OCI-LY7 (cell line): ENCODE measurements at regions not wholly inside any gene's neighbourhood (a gene's known extent, or its start where the extent isn't known, plus 50 kb on each side); places are given as distances from the start of the nearest gene placed in this dataset.
"Not testable (repeated sequence)": the region's sequence is repeated elsewhere in the genome, so short reads cannot be mapped to it uniquely, and the experiment has no call there.

Experiments
- BruUV-seq: library from RNA; stranded (reverse); fragments of 400-500 nt; replicated peaks from 2 replicates; lab custom pipeline; 2021; lab: Mats Ljungman, UMichigan
- CTCF ChIA-PET: fragments of 300-600 bp; sonication (Branson Sonifier 250); formaldehyde crosslinking; loops from one replicate; lab custom pipeline; 2022; ENCODE audit warnings: antibody characterized with exemption; ENCODE audit not compliant: unreplicated experiment; lab: Charles Lee
- POLR2A ChIA-PET: fragments of 300-600 bp; sonication (Branson Sonifier 250); formaldehyde crosslinking; loops from one replicate; lab custom pipeline; 2022; ENCODE audit warnings: antibody characterized with exemption; lab: Charles Lee
- DNase-seq: peaks from one replicate; pipeline ENCODE4 v3.0.0-alpha.2; 2015; ENCODE audit warnings: low spot score
- H2AFZ ChIP-seq: fragments of 200-600 bp; sonication (generic), shearing (Covaris generic); 2 replicates; pipeline ENCODE4 v1.6.1; 2014; ENCODE audit warnings: mild to moderate bottlenecking, antibody characterized with exemption, low read length, moderate library complexity
- H3K27ac ChIP-seq: fragments of 200-600 bp; sonication (generic); 2 replicates; pipeline ENCODE4 v1.5.1; 2014; ENCODE audit warnings: mixed run types, low read depth, mild to moderate bottlenecking, moderate library complexity, low read length, inconsistent platforms; ENCODE audit not compliant: poor library complexity, severe bottlenecking
- H3K36me3 ChIP-seq: fragments of 200-600 bp; sonication (generic); 2 replicates; pipeline ENCODE4 v1.6.1; 2014; ENCODE audit warnings: mild to moderate bottlenecking, antibody characterized with exemption, low read length, moderate library complexity, mixed read lengths; ENCODE audit not compliant: insufficient read depth
- H3K4me1 ChIP-seq: fragments of 200-600 bp; sonication (generic); 2 replicates; pipeline ENCODE4 v1.5.1; 2014; ENCODE audit warnings: mild to moderate bottlenecking, low read length; ENCODE audit not compliant: insufficient read depth, poor library complexity, severe bottlenecking
- H3K4me2 ChIP-seq: fragments of 200-600 bp; sonication (generic); 2 replicates; pipeline ENCODE4 v1.6.1; 2014; ENCODE audit warnings: mild to moderate bottlenecking, low read length
- H3K4me3 ChIP-seq: fragments of 200-600 bp; sonication (generic); 2 replicates; pipeline ENCODE4 v1.5.1; 2014; ENCODE audit warnings: mild to moderate bottlenecking, low read depth, low read length; ENCODE audit not compliant: poor library complexity, severe bottlenecking
- H3K79me2 ChIP-seq: fragments of 200-600 bp; sonication (generic); 2 replicates; pipeline ENCODE4 v1.6.1; 2016; ENCODE audit warnings: low read depth, mild to moderate bottlenecking, low read length, moderate library complexity, mixed read lengths; ENCODE audit not compliant: insufficient read depth
- H3K9me2 ChIP-seq: fragments of 200-600 bp; sonication (generic); 2 replicates; pipeline ENCODE4 v1.6.1; 2016; ENCODE audit warnings: mild to moderate bottlenecking, low read length, mixed read lengths; ENCODE audit not compliant: insufficient read depth
- H3K9me3 ChIP-seq: fragments of 200-600 bp; sonication (generic); 2 replicates; pipeline ENCODE4 v1.6.1; 2014; ENCODE audit warnings: mild to moderate bottlenecking, mixed run types, low read length, mixed read lengths
- H4K20me1 ChIP-seq: fragments of 200-600 bp; sonication (generic); 2 replicates; pipeline ENCODE4 v1.6.1; 2014; ENCODE audit warnings: mild to moderate bottlenecking, antibody characterized with exemption, low read length, moderate library complexity, mixed read lengths; ENCODE audit not compliant: insufficient read depth
- EZH2phosphoT487 ChIP-seq: fragments of 200-600 bp; sonication (generic); IDR thresholded peaks from 2 replicates; pipeline ENCODE4 v1.6.1; 2018; ENCODE audit warnings: low read depth, borderline replicate concordance, mild to moderate bottlenecking, mixed run types, antibody characterized with exemption, low read length, moderate library complexity, mixed read lengths
- intact Hi-C: fragments of 100-400 bp; cut with micrococcal nuclease; formaldehyde crosslinking; loops from one replicate; pipeline ENCODE4 v1.10.0; 2022; ENCODE audit not compliant: unreplicated experiment
- TF ChIP-seq, protein P1 (sequence below): fragments of 200-600 bp; sonication (generic); conservative IDR thresholded peaks from 2 replicates; pipeline ENCODE4 v1.5.1; 2014; ENCODE audit warnings: mild to moderate bottlenecking, antibody characterized with exemption, low read length, moderate library complexity, mixed read lengths

DNA sequence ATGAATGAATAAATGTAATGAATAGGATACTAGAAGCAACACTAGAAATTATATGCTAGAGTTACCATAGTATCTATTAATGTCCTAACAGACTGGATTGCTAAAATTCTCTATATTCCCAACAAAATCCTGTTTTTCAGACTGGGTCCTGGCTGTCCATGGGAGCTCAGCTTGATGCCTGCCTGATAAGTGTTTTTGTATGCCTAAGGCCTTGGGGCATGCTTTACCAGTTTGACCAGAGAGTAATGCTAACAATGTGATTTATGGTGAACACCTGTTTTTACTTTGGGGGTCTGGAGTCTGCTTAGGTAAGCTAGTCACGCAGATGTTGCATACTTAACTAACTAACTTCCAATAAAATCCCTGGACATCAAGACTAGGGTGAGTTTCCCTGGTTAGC lies 318.8 kb upstream of the DEPDC1 start:
- Histone ChIP-seq H3K9me2 (no peaks in the 10 kb centered on the region), H4K20me1 (no peaks in the 10 kb centered on the region), H3K9me3 (no peaks in the 10 kb centered on the region), H3K4me3 (no peak overlapping the region), H3K4me1 (no peaks in the 10 kb centered on the region), H3K36me3 (no peaks in the 10 kb centered on the region), H3K4me2 (no peak overlapping the region), H2AFZ (no peak overlapping the region), H3K27ac (no peak overlapping the region), H3K79me2 (no peaks in the 10 kb centered on the region)
- no TSS peak for BruUV-seq
- POLR2A ChIA-PET = interaction anchor here (0.5 kb wide), 1 partner anchor 61 kb away, joined by 3 read pairs; no protein-coding TSS in a partner anchor
- CTCF ChIA-PET = no interaction called here
- intact Hi-C loops = no loop called here
- no peak for DNase-seq
- TF ChIP-seq EZH2phosphoT487 = no peak
- TF ChIP-seq, protein P1, sequence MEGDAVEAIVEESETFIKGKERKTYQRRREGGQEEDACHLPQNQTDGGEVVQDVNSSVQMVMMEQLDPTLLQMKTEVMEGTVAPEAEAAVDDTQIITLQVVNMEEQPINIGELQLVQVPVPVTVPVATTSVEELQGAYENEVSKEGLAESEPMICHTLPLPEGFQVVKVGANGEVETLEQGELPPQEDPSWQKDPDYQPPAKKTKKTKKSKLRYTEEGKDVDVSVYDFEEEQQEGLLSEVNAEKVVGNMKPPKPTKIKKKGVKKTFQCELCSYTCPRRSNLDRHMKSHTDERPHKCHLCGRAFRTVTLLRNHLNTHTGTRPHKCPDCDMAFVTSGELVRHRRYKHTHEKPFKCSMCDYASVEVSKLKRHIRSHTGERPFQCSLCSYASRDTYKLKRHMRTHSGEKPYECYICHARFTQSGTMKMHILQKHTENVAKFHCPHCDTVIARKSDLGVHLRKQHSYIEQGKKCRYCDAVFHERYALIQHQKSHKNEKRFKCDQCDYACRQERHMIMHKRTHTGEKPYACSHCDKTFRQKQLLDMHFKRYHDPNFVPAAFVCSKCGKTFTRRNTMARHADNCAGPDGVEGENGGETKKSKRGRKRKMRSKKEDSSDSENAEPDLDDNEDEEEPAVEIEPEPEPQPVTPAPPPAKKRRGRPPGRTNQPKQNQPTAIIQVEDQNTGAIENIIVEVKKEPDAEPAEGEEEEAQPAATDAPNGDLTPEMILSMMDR = no peak

DNA sequence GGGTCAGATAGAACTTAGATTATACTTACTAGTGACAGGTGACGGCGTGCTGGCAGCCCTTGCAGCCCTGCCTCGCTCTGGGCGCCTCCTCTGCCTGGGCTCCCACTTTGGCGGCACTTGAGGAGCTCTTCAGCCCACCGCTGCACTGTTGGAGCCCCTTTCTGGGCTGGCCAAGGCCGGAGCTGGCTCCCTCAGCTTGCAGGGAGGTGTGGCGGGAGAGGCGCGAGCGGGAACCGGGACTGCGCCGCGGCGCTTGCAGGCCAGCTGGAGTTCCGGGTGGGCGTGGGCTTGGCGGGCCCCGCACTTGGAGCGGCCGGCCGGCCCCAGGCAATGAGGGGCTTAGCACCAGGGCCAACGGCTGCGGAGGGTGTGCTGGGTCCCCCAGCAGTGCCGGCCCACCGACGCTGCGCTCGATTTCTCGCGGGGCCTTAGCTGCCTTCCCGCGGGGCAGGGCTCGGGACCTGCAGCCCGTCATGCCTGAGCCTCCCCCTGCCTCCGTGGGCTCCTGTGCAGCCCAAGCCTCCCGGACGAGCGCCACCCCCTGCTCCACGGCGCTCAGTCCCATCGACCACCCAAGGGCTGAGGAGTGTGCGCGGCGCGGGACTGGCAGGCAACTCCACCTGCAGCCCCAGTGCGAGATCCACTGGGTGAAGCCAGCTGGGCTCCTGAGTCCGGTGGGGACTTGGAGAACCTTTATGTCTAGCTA lies 320.8 kb upstream of the DEPDC1 start:
- BruUV-seq, intact Hi-C loops, H3K4me2 ChIP-seq, H3K4me3 ChIP-seq, H3K9me3 ChIP-seq, H3K36me3 ChIP-seq, H3K79me2 ChIP-seq, H3K9me2 ChIP-seq, DNase-seq, H4K20me1 ChIP-seq, H3K27ac ChIP-seq, H3K4me1 ChIP-seq, POLR2A ChIA-PET, H2AFZ ChIP-seq, CTCF ChIA-PET: not testable (repeated sequence)

DNA sequence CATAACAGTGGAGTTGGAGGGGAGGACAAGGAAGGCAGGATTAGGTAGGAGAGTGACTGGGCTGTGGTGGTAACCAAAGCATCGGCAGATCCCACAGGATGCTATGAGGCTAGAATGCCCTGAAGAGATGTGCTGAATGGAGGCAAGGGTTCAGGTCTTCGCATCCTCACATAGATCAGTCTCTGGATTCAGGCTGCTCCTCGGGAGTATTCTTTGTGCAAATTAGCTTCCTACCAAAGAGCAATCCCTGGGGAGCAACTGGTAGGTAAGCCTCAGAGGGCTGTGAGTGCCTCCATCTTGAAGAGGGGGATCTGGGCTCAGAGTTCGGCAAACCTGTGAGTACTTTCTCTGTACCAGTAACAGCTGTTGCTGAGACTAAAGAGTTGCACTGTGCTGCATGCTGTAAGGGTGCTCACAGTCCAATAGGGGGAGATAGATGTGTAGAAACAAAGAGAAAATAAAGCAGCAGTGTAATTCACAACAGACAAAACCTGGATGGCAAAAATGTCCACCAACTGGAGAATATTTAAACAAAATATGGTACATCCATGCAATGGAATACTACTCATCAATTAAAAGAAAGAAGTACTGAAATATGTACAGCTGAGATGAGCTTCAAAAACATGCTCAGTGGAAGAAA lies 322.4 kb upstream of the DEPDC1 start:
- TF ChIP-seq, protein P1 = peak; percentile 38; the same call in 1 of the 2 replicates
- no peak for TF ChIP-seq EZH2phosphoT487
- no peak for DNase-seq
- Histone ChIP-seq H3K4me1 (no peaks in the 10 kb centered on the region), H4K20me1 (no peaks in the 10 kb centered on the region), H3K36me3 (no peaks in the 10 kb centered on the region), H3K27ac (no peak overlapping the region), H3K79me2 (no peaks in the 10 kb centered on the region), H3K4me3 (no peak overlapping the region), H2AFZ (no peak overlapping the region), H3K9me3 (no peaks in the 10 kb centered on the region), H3K9me2 (no peaks in the 10 kb centered on the region), H3K4me2 (no peak overlapping the region)
- intact Hi-C loops = no loop called here
- ChIA-PET CTCF (no interaction called here), POLR2A (interaction anchor here (0.5 kb wide), 1 partner anchor 608 kb away, joined by 4 read pairs; no protein-coding TSS in a partner anchor)
- no TSS peak for BruUV-seq
